K562 (cell line): ENCODE measurements at regions not wholly inside any gene's neighbourhood (a gene's known extent, or its start where the extent isn't known, plus 50 kb on each side); places are given as distances from the start of the nearest gene placed in this dataset.

Experiments
- ATF4 ChIP-seq: fragments of 450-650 bp; formaldehyde crosslinking; IDR thresholded peaks from 2 replicates; pipeline ENCODE4 v1.4.0; 2022; ENCODE audit warnings: mild to moderate bottlenecking, moderate library complexity
- CTBP1 ChIP-seq: fragments of 450-650 bp; IDR thresholded peaks from 2 replicates; pipeline ENCODE4 v1.6.1; 2016; ENCODE audit warnings: borderline replicate concordance
- GTF2A2 ChIP-seq: IDR thresholded peaks from 2 replicates; pipeline ENCODE4 v1.6.1; 2016; ENCODE audit warnings: mild to moderate bottlenecking, missing genetic modification characterization, missing compliant biosample characterization
- HDAC1 ChIP-seq, 2 experiments: fragments of 450-650 bp; IDR thresholded peaks; 2 replicates each; pipeline ENCODE4 v1.6.1; 2016 to 2017; ENCODE audit warnings: inconsistent platforms in 1 of 2, mild to moderate bottlenecking in 1 of 2, moderate library complexity in 1 of 2
- HDGF ChIP-seq: fragments of 450-650 bp; IDR thresholded peaks from 2 replicates; pipeline ENCODE4 v1.6.1; 2016
- HIVEP1 ChIP-seq: fragments of 250-450 bp; sonication (Bioruptor Pico); IDR thresholded peaks from 2 replicates; pipeline ENCODE4 v1.4.0; 2020; ENCODE audit warnings: mild to moderate bottlenecking
- HNRNPK ChIP-seq: fragments of 200-400 bp; formaldehyde crosslinking; IDR thresholded peaks from one replicate; pipeline ENCODE4 v1.6.1; 2018; ENCODE audit warnings: mild to moderate bottlenecking, low read depth, low read length; ENCODE audit not compliant: poor library complexity, severe bottlenecking
- KHSRP ChIP-seq: fragments of 450-650 bp; IDR thresholded peaks from 2 replicates; pipeline ENCODE4 v1.6.1; 2017
- L3MBTL2 ChIP-seq: fragments of 450-650 bp; IDR thresholded peaks from 2 replicates; pipeline ENCODE4 v1.6.1; 2016; ENCODE audit warnings: mild to moderate bottlenecking, moderate library complexity
- MITF ChIP-seq: IDR thresholded peaks from 2 replicates; pipeline ENCODE4 v1.6.1; 2014; ENCODE audit warnings: antibody characterized with exemption
- MTF1 ChIP-seq: fragments of 250-450 bp; sonication (Bioruptor Pico); IDR thresholded peaks from 2 replicates; pipeline ENCODE4 v1.9.0; 2021; ENCODE audit warnings: moderate library complexity, mild to moderate bottlenecking, inconsistent platforms, borderline replicate concordance
- NFIC ChIP-seq: fragments of 450-650 bp; IDR thresholded peaks from 2 replicates; pipeline ENCODE4 v1.6.1; 2017; ENCODE audit warnings: mild to moderate bottlenecking, inconsistent platforms
- NFXL1 ChIP-seq: fragments of 450-650 bp; formaldehyde crosslinking; IDR thresholded peaks from 2 replicates; pipeline ENCODE4 v1.4.0; 2021; ENCODE audit warnings: mild to moderate bottlenecking
- OTX1 ChIP-seq: fragments of 450-650 bp; formaldehyde crosslinking; IDR thresholded peaks from 2 replicates; pipeline ENCODE4 v1.4.0; 2022; ENCODE audit warnings: mild to moderate bottlenecking
- PKNOX1 ChIP-seq: fragments of 450-650 bp; IDR thresholded peaks from 2 replicates; pipeline ENCODE4 v1.6.1; 2016
- POLR2A ChIP-seq: fragments of 450-650 bp; conservative IDR thresholded peaks from 2 replicates; pipeline ENCODE4 v1.6.1; 2016
- POLR3G ChIP-seq: IDR thresholded peaks from 2 replicates; pipeline ENCODE4 v1.6.1; 2011; ENCODE audit not compliant: insufficient read length, insufficient replicate concordance; ENCODE audit errors: extremely low read depth
- RAD21 ChIP-seq, 2 experiments: fragments of 250-450 bp in 1 of 2; fragments of 450-650 bp in 1 of 2; sonication (Bioruptor Pico) in 1 of 2; formaldehyde crosslinking in 1 of 2; IDR thresholded peaks in 1 of 2; conservative IDR thresholded peaks in 1 of 2; 2 replicates each; pipeline versions ENCODE4 v1.4.0 to v1.8.0; 2020 to 2022; ENCODE audit warnings: mild to moderate bottlenecking in 2 of 2, moderate library complexity in 1 of 2
- SIN3A ChIP-seq, 2 experiments: fragments of 150-350 bp in 1 of 2; IDR thresholded peaks; 2 replicates each; pipeline ENCODE4 v1.6.1; 2011 to 2016; ENCODE audit warnings: borderline replicate concordance in 2 of 2, low read depth in 2 of 2, low read length in 2 of 2, mild to moderate bottlenecking in 2 of 2, moderate library complexity in 2 of 2; ENCODE audit not compliant: control insufficient read depth in 1 of 2
- STAT6 ChIP-seq: sonication (generic); formaldehyde crosslinking; IDR thresholded peaks from 2 replicates; pipeline ENCODE4 v1.8.1; 2023; ENCODE audit warnings: mild to moderate bottlenecking, missing genetic modification reagents
- SUPT5H ChIP-seq: fragments of 450-650 bp; IDR thresholded peaks from 2 replicates; pipeline ENCODE4 v1.6.1; 2016
- TRIM24 ChIP-seq, 2 experiments: fragments of 450-650 bp; IDR thresholded peaks; 2 replicates each; pipeline ENCODE4 v1.6.1; 2016
- ZC3H11A ChIP-seq: IDR thresholded peaks from 2 replicates; pipeline ENCODE4 v1.6.1; 2012; ENCODE audit warnings: low read depth, low read length, improper control_type of control experiment
- ZNF146 ChIP-seq: IDR thresholded peaks from one replicate; pipeline ENCODE4 v1.6.1; 2018; ENCODE audit warnings: missing compliant biosample characterization; ENCODE audit not compliant: unreplicated experiment
- ZNF695 ChIP-seq: fragments of 450-650 bp; formaldehyde crosslinking; IDR thresholded peaks from 2 replicates; pipeline ENCODE4 v1.4.0; 2020; ENCODE audit warnings: mild to moderate bottlenecking, moderate library complexity

- no peak for TF ChIP-seq MTF1
- peak in 1 of 2 experiments; percentile 54; a peak in 1 of 4 replicates for TF ChIP-seq SIN3A (IDR thresholded peaks at IDR 0.05; ENCODE audit: borderline replicate concordance in 2 of 2, control insufficient read depth in 1 of 2, low read depth in 2 of 2, low read length in 2 of 2)
- no peak for TF ChIP-seq HIVEP1 (CRISPR knock-in tag)
- TF ChIP-seq TRIM24 (IDR thresholded peaks at IDR 0.05), result 0 out of 4 replicates have a peak, but pooled peaks of 1 of the 2 experiments have one; percentile 36
- TF ChIP-seq NFXL1 (CRISPR knock-in tag), result no peak
- TF ChIP-seq HDAC1 (IDR thresholded peaks at IDR 0.05), result peak in 1 of 2 experiments; percentile 30; a peak in 1 of 4 replicates
- 0 out of 2 replicates have a peak, but pooled peaks have one; percentile 62 for TF ChIP-seq OTX1
- TF ChIP-seq HNRNPK, result no peak
- TF ChIP-seq POLR2A, result no peak
- 0 out of 2 replicates have a peak, but pooled peaks have one; percentile 11 for TF ChIP-seq STAT6 (CRISPR knock-in tag)
- peak; percentile 12 for TF ChIP-seq CTBP1
- no peak for TF ChIP-seq MITF
- peak; percentile 81 for TF ChIP-seq NFIC
- TF ChIP-seq RAD21 (CRISPR knock-in tag; conservative IDR thresholded peaks at IDR 0.05 in 1 of 2, IDR thresholded peaks at IDR 0.05 in 1 of 2), result 0 out of 4 replicates have a peak, but pooled peaks of 1 of the 2 experiments have one; percentile 0
- no peak for TF ChIP-seq POLR3G
- no peak for TF ChIP-seq ZNF695 (CRISPR knock-in tag)
- no peak for TF ChIP-seq GTF2A2 (tag)
- 0 out of 2 replicates have a peak, but pooled peaks have one; percentile 48 for TF ChIP-seq PKNOX1
- TF ChIP-seq ZNF146, result no peak
- TF ChIP-seq ZC3H11A, result no peak
- TF ChIP-seq L3MBTL2, result no peak
- TF ChIP-seq SUPT5H, result no peak
- no peak for TF ChIP-seq ATF4 (CRISPR knock-in tag)
- 0 out of 2 replicates have a peak, but pooled peaks have one; percentile 54 for TF ChIP-seq HDGF
- no peak for TF ChIP-seq KHSRP
Measured at GRCh38 chr6:27669624-27670301, 196.9 kb upstream of the ZNF184 start (continued).
